T-cell (primary cell): ENCODE measurements at regions not wholly inside any gene's neighbourhood (a gene's known extent, or its start where the extent isn't known, plus 50 kb on each side); places are given as distances from the start of the nearest gene placed in this dataset.
A peak's percentile ranks its signal among the peaks of the same experiment; 100 is the strongest.
"Not testable (repeated sequence)": the region's sequence is repeated elsewhere in the genome, so short reads cannot be mapped to it uniquely, and the experiment has no call there.

Experiments
- ATAC-seq, 4 experiments: fragments of 200-7000 bp in 3 of 4; fragments of 150-1000 bp in 1 of 4; cut with Tn5 transposase; replicated peaks in 1 of 4; 1 replicate in 3 of 4; 2 replicates in 1 of 4; pipeline ENCODE4 v1.10.0; 2021; ENCODE audit warnings: moderate library complexity in 3 of 4, mild to moderate bottlenecking in 2 of 4, moderate number of reproducible peaks in 1 of 4
- CTCF ChIA-PET, 2 donors: fragments of 300-600 bp; sonication (Branson Sonifier 250); formaldehyde crosslinking; loops; one replicate each; lab custom pipeline; 2022; ENCODE audit warnings: antibody characterized with exemption in 2 of 2; lab: Charles Lee
- POLR2A ChIA-PET, 2 donors: fragments of 300-600 bp; sonication (Branson Sonifier 250); formaldehyde crosslinking; loops; one replicate each; lab custom pipeline; 2022; ENCODE audit warnings: antibody characterized with exemption in 2 of 2; lab: Charles Lee
- DNase-seq, 35 experiments: peaks; one replicate each; pipeline versions ENCODE4 v3.0.0 to v3.0.0-alpha.2; 2013 to 2023
- H3K27ac ChIP-seq: one replicate; pipeline ENCODE4 v1.5.1; 2013; ENCODE audit warnings: low read length
- H3K27me3 ChIP-seq, 2 experiments: replicated peaks in 1 of 2; 1 replicate in 1 of 2; 2 replicates in 1 of 2; pipeline versions ENCODE4 v1.6.1 to v1.7.0; 2013; ENCODE audit warnings: low read length in 1 of 2, mixed read lengths in 1 of 2; ENCODE audit not compliant: control insufficient read depth in 2 of 2, insufficient read depth in 2 of 2; ENCODE audit errors: extremely low read depth in 1 of 2
- H3K36me3 ChIP-seq, 2 donors: 1 replicate in 1 of 2; 2 replicates in 1 of 2; pipeline versions ENCODE4 v1.6.1 to v1.7.0; 2013; ENCODE audit warnings: low read length in 1 of 2; ENCODE audit not compliant: control insufficient read depth in 2 of 2, insufficient read depth in 1 of 2; ENCODE audit errors: extremely low read depth in 1 of 2
- H3K4me1 ChIP-seq, 2 experiments: 1 replicate in 1 of 2; 2 replicates in 1 of 2; pipeline versions ENCODE4 v1.6.1 to v1.7.0; 2013; ENCODE audit warnings: low read length in 2 of 2, mixed read lengths in 1 of 2; ENCODE audit not compliant: insufficient read depth in 2 of 2, control insufficient read depth in 1 of 2; ENCODE audit errors: extremely low read depth in 1 of 2
- H3K4me3 ChIP-seq, 2 donors: 1 replicate in 1 of 2; 2 replicates in 1 of 2; pipeline versions ENCODE4 v1.5.1 to v1.7.0; 2013; ENCODE audit warnings: mild to moderate bottlenecking in 2 of 2, low read length in 1 of 2, moderate library complexity in 1 of 2; ENCODE audit not compliant: control insufficient read depth in 1 of 2; ENCODE audit errors: extremely low read depth in 1 of 2
- H3K9me3 ChIP-seq: 2 replicates; pipeline ENCODE4 v1.7.0; 2013
- H3K27ac Mint-ChIP-seq, 2 donors: one replicate each; pipeline ENCODE4 v1.8.0; 2020 to 2021; ENCODE audit warnings: mild to moderate bottlenecking in 2 of 2, mixed read lengths in 2 of 2
- H3K27me3 Mint-ChIP-seq, 2 donors: one replicate each; pipeline ENCODE4 v1.8.0; 2021 to 2022; ENCODE audit warnings: mixed read lengths in 2 of 2
- H3K36me3 Mint-ChIP-seq: one replicate; pipeline ENCODE4 v1.8.0; 2021; ENCODE audit warnings: mixed read lengths
- H3K4me1 Mint-ChIP-seq, 3 donors: one replicate each; pipeline ENCODE4 v1.8.0; 2020 to 2022; ENCODE audit warnings: mixed read lengths in 3 of 3, mild to moderate bottlenecking in 1 of 3
- H3K4me3 Mint-ChIP-seq, 3 donors: one replicate each; pipeline ENCODE4 v1.8.0; 2020 to 2022; ENCODE audit warnings: mild to moderate bottlenecking in 3 of 3, mixed read lengths in 3 of 3, moderate library complexity in 3 of 3
- H3K9me3 Mint-ChIP-seq, 3 donors: one replicate each; pipeline ENCODE4 v1.8.0; 2020 to 2022; ENCODE audit warnings: mixed read lengths in 3 of 3
- WGBS: methylation state at CpG from one replicate; pipeline ENCODE4 v1.1.5; 2013; ENCODE audit warnings: missing lambda C conversion rate; ENCODE audit not compliant: insufficient coverage; 5-methylcytosine and 5-hydroxymethylcytosine counted together

DNA sequence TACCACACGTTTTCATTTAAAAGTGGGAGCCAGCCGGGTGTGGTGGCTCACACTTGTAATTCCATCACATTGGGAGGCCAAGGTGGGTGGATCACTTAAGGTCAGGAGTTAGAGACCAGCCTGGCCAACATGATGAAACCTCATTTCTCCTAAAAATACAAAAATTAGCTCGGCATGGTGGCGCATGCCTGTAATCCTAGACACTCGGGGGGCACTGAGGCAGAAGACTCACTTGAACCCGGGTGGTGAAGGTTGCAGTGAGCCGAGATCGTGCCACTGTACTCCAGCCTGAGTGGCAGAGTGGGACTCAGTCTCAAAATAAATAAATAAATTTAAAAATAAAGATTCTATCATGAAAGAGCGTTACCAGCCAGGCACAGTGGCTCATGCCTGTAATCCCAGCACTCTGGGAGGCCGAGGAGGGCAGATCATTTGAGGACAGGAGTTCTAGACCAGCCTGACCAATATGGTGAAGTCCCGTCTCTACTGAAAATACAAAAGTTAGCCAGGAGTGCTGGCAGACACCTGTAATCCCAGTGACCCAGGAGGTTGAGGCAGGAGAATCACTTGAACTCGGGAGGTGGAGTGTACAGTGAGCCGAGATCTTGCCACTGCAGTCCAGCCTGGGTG lies 135.4 kb upstream of the TPTE start:
- H3K9me3 ChIP-seq, H3K36me3 ChIP-seq, H3K27ac Mint-ChIP-seq, H3K4me3 Mint-ChIP-seq, DNase-seq, H3K27ac ChIP-seq, H3K36me3 Mint-ChIP-seq, H3K4me1 ChIP-seq, CTCF ChIA-PET, H3K4me1 Mint-ChIP-seq, H3K27me3 ChIP-seq, H3K9me3 Mint-ChIP-seq, H3K27me3 Mint-ChIP-seq: not testable (repeated sequence)
- POLR2A ChIA-PET, result interaction anchor here in 1 of 2 donors (0.6 kb wide), 1 partner anchor 349 kb away, joined by 3 read pairs; no protein-coding TSS in a partner anchor
- H3K4me3 ChIP-seq, result peak overlapping the region in 1 of 2 donors; percentile 32
- ATAC-seq, result peak in 1 of 4 experiments; percentile 20
- WGBS, result 72% methylated on average over 9 of the region's 13 CpGs

DNA sequence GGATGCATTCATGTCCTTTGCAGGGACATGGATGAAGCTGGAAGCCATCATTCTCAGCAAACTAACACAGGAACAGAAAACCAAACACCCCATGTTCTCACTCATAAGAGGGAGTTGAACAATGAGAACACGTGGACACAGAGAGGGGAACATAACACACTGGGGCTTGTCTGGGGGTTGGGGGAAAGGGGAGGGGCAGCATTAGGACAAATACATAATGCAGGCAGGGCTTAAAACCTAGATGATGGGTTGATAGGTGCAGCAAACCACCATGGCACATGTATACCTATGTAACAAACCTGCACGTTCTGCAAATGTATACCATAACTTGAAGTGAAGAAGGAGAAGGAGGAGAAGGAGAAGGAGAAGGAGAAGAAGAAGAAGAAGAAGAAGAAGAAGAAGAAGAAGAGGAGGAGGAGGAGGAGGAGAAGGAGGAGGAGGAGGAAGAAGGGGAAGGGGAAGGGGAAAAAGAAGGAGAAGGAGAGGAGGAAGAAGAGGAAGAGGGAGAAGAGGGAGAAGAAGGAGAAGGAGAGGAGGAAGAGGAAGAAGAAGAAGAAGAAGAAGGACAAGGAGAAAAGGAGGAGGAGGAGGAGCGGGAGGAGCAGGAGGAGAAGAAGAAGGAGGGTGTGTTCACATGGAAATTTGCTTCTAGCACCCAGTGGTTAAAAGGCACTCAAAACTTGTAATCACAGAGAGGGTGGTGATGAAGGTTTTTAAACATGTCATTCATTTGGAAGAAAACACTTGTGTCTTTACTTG lies 133.5 kb upstream of the TPTE start:
- CTCF ChIA-PET, H3K4me1 ChIP-seq, H3K4me1 Mint-ChIP-seq, H3K9me3 Mint-ChIP-seq, H3K4me3 ChIP-seq, H3K27ac ChIP-seq, H3K27ac Mint-ChIP-seq, H3K36me3 Mint-ChIP-seq, H3K4me3 Mint-ChIP-seq, H3K27me3 Mint-ChIP-seq, H3K27me3 ChIP-seq, H3K36me3 ChIP-seq, POLR2A ChIA-PET, DNase-seq, H3K9me3 ChIP-seq, ATAC-seq: not testable (repeated sequence)
- 63% methylated on average over 2 of the region's 3 CpGs for WGBS

DNA sequence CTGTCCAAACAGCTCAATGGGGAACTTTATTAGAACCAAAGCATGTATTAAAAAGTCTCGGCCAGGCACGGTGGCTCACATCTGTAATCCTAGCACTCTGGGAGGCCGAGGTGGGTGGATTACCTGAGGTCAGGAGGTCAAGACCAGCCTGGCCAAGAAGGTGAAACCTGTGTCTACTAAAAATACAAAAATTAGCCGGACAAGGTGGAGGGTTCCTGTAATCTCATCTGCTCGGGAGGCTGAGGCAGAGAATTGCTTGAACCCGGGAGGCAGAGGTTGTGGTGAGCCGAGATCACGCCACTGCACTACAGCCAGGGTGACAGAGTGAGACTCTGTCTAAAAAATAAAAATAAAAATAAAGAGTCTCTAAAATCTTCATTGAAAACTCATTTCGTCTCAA lies 132.8 kb upstream of the TPTE start:
- CTCF ChIA-PET, H3K27ac ChIP-seq, H3K9me3 Mint-ChIP-seq, POLR2A ChIA-PET, H3K36me3 Mint-ChIP-seq, H3K27me3 ChIP-seq, ATAC-seq, H3K27me3 Mint-ChIP-seq, H3K9me3 ChIP-seq, H3K4me1 Mint-ChIP-seq, H3K4me3 Mint-ChIP-seq, H3K36me3 ChIP-seq, DNase-seq, H3K27ac Mint-ChIP-seq, H3K4me1 ChIP-seq, H3K4me3 ChIP-seq: not testable (repeated sequence)
- 79% methylated on average over 6 of the region's 9 CpGs for WGBS

DNA sequence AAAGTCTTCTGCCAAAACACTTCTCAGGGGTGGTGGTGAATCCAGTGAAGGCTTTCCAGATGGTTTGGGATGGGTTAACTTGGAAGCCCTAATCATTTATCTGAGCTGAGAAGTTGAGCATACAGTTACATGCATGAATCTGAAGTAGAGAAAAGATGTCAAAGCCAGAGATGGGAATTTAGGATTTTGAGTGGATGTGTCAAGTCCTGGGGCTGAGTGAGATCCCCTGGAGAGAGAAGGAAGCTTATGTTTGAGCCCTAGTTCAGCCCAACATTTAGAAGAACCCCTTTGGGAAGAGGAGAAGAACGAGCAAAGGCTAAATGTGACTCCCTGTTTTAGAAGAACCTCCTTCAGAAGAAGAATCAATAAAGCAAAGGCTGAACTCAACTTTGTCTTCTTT lies 129.1 kb upstream of the TPTE start:
- ATAC-seq, H3K4me3 ChIP-seq, H3K4me1 Mint-ChIP-seq, H3K36me3 ChIP-seq, DNase-seq, H3K27me3 ChIP-seq, H3K9me3 ChIP-seq, POLR2A ChIA-PET, H3K27me3 Mint-ChIP-seq, H3K4me3 Mint-ChIP-seq, H3K27ac Mint-ChIP-seq, H3K4me1 ChIP-seq, CTCF ChIA-PET, H3K36me3 Mint-ChIP-seq, H3K9me3 Mint-ChIP-seq, H3K27ac ChIP-seq: not testable (repeated sequence)
- WGBS, result no CpG with 5 or more reads among the region's 1 CpG

DNA sequence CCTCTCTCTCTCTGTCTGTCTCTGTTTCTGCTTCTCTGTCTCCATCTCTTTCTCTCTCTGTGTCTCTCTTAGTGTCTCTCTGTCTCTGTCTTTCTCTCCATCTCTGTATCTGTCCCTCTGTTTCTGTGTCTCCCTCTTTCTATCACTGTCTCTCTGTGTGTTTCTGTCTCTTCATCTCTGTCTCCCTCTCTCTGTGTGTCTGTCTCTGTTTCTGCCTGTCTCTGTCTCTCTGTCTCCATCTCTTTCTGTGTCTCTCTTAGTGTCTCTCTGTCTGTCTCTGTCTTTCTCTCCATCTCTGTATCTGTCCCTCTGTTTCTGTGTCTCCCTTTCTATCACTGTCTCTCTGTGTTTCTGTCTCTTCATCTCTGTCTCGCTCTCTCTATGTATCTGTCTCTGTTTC lies 125.4 kb upstream of the TPTE start:
- H3K27me3 Mint-ChIP-seq, H3K4me3 ChIP-seq, ATAC-seq, H3K27me3 ChIP-seq, H3K4me1 Mint-ChIP-seq, H3K9me3 Mint-ChIP-seq, H3K4me3 Mint-ChIP-seq, H3K27ac ChIP-seq, H3K9me3 ChIP-seq, CTCF ChIA-PET, DNase-seq, POLR2A ChIA-PET, H3K36me3 Mint-ChIP-seq, H3K27ac Mint-ChIP-seq, H3K4me1 ChIP-seq, H3K36me3 ChIP-seq: not testable (repeated sequence)
- WGBS, result 87% methylated on average over 1 of the region's 1 CpG

DNA sequence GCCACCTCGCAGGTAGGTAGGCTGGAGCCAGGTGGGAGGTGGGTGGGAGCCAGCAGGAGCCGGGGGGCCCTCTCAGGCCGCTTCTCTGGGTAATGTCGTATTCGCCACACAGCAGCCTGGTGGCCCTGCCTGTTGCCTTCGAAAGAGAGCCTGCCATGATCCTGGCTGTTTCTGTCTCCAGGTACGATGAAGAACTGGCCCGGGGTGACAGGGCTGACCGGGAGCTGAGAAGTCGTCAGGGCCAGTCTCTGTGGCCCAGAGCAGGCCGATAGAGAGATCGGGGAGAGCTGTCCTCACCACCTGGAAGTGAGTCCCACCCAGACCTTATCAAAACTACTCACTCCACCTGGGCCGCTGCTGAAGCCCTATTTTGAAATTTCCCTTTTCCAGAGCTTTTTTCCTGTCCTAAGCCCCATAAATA lies 123.9 kb upstream of the TPTE start:
- H3K4me1 ChIP-seq, H3K27me3 Mint-ChIP-seq, H3K36me3 ChIP-seq, POLR2A ChIA-PET, H3K9me3 ChIP-seq, DNase-seq, CTCF ChIA-PET, H3K27me3 ChIP-seq, H3K27ac Mint-ChIP-seq, H3K4me3 Mint-ChIP-seq, ATAC-seq, H3K9me3 Mint-ChIP-seq, H3K36me3 Mint-ChIP-seq, H3K27ac ChIP-seq, H3K4me3 ChIP-seq, H3K4me1 Mint-ChIP-seq: not testable (repeated sequence)
- 81% methylated on average over 8 of the region's 13 CpGs for WGBS
